DND-41 (cell line): ENCODE measurements at regions not wholly inside any gene's neighbourhood (a gene's known extent, or its start where the extent isn't known, plus 50 kb on each side); places are given as distances from the start of the nearest gene placed in this dataset.

Source experiments
- EZH2 ChIP-seq: IDR thresholded peaks from 3 replicates; pipeline ENCODE4 v1.6.1; 2012; ENCODE audit warnings: borderline replicate concordance, low read depth, mild to moderate bottlenecking, moderate library complexity, low read length, inconsistent platforms; ENCODE audit not compliant: severe bottlenecking
- TF ChIP-seq, protein P1 (sequence below): IDR thresholded peaks from 2 replicates; pipeline ENCODE4 v1.5.1; 2012; ENCODE audit warnings: borderline replicate concordance, low read length, moderate library complexity, mild to moderate bottlenecking; ENCODE audit not compliant: poor library complexity, severe bottlenecking; ENCODE audit errors: extremely low read depth

GRCh38 chrX:39832211-39832610, 265.5 kb downstream of the BCOR start:
- TF ChIP-seq, protein P1, sequence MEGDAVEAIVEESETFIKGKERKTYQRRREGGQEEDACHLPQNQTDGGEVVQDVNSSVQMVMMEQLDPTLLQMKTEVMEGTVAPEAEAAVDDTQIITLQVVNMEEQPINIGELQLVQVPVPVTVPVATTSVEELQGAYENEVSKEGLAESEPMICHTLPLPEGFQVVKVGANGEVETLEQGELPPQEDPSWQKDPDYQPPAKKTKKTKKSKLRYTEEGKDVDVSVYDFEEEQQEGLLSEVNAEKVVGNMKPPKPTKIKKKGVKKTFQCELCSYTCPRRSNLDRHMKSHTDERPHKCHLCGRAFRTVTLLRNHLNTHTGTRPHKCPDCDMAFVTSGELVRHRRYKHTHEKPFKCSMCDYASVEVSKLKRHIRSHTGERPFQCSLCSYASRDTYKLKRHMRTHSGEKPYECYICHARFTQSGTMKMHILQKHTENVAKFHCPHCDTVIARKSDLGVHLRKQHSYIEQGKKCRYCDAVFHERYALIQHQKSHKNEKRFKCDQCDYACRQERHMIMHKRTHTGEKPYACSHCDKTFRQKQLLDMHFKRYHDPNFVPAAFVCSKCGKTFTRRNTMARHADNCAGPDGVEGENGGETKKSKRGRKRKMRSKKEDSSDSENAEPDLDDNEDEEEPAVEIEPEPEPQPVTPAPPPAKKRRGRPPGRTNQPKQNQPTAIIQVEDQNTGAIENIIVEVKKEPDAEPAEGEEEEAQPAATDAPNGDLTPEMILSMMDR, result no peak
- TF ChIP-seq EZH2, result no peak
